LNCaP clone FGC (cell line): ENCODE measurements at regions not wholly inside any gene's neighbourhood (a gene's known extent, or its start where the extent isn't known, plus 50 kb on each side); places are given as distances from the start of the nearest gene placed in this dataset.
"Not testable (repeated sequence)": the region's sequence is repeated elsewhere in the genome, so short reads cannot be mapped to it uniquely, and the experiment has no call there.

Source experiments
- DNase-seq: peaks from one replicate; pipeline ENCODE4 v3.0.0-alpha.2; 2011; ENCODE audit warnings: low read depth
- H3K4me3 ChIP-seq: 2 replicates; pipeline ENCODE4 v1.5.1; 2011; ENCODE audit warnings: mild to moderate bottlenecking, low read depth, low read length, control low read depth
- TF ChIP-seq, protein P1 (sequence below): IDR thresholded peaks from 2 replicates; pipeline ENCODE4 v1.5.1; 2012; ENCODE audit warnings: mild to moderate bottlenecking; ENCODE audit not compliant: control insufficient read depth, insufficient read depth; ENCODE audit errors: extremely low read depth

DNA sequence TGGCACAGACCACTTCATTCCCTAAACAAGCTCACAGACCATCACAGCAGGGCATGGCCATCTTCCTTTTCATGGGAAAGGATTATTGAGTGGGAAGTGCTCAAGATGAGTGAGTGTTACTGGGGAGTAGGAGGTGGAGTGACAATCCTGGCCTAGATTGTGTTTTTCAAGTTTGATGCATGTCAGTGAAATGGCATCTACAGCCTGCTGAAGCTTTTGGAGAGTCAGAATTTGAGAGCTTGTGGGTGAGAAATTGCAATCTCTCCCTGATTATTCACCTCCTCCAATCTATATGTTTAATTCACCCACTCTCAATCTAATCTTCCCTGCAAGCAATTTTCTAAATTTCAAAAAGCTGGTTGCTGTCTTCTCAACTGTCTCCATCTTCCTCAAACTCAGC lies 156.1 kb upstream of the G2E3 start:
- H3K4me3 ChIP-seq: no peak overlapping the region
- no peak for DNase-seq
- TF ChIP-seq, protein P1, sequence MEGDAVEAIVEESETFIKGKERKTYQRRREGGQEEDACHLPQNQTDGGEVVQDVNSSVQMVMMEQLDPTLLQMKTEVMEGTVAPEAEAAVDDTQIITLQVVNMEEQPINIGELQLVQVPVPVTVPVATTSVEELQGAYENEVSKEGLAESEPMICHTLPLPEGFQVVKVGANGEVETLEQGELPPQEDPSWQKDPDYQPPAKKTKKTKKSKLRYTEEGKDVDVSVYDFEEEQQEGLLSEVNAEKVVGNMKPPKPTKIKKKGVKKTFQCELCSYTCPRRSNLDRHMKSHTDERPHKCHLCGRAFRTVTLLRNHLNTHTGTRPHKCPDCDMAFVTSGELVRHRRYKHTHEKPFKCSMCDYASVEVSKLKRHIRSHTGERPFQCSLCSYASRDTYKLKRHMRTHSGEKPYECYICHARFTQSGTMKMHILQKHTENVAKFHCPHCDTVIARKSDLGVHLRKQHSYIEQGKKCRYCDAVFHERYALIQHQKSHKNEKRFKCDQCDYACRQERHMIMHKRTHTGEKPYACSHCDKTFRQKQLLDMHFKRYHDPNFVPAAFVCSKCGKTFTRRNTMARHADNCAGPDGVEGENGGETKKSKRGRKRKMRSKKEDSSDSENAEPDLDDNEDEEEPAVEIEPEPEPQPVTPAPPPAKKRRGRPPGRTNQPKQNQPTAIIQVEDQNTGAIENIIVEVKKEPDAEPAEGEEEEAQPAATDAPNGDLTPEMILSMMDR: no peak

DNA sequence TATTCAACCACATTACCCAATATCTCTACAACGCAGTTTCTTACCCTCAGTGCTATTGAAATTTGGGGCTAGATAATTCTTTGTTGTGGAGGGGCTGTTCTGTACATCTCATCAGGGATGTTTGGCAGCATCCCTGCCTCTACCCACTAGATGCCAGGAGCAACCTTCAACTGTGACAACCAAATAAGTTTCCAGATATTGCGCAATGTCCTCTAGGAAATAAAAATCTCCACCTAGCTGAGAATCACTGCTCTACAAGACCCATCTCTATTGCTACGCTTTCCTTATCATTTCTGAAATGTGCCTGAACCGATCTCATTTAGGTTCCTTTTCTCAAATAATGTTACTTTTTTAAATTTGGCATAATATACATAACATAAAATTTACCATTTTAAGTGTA lies 155.2 kb upstream of the G2E3 start:
- DNase-seq: no peak
- TF ChIP-seq, protein P1: no peak
- no peak overlapping the region for H3K4me3 ChIP-seq

DNA sequence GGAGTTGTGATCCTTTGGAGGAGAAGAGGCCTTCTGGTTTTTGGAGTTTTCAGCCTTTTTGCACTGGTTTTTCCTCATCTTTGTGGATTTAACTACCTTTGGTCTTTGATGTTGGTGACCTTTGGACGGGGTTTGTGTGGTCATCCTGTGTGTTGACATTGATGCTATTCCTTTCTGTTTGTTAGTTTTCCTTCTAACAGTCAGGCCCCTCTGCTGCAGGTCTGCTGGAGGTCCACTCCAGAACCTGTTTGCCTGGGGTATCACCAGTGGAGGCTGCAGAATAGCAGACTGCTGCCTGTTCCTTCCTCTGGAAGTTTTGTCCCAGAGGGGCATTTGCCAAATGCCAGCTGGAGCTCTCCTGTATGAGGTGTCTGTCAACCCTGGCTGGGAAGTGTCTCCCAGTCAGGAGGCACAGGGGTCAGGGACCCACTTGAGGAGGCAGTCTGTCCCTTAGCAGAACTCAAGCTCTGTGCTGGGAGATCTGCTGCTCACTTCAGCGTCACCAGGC lies 149.4 kb upstream of the G2E3 start:
- DNase-seq, H3K4me3 ChIP-seq: not testable (repeated sequence)

DNA sequence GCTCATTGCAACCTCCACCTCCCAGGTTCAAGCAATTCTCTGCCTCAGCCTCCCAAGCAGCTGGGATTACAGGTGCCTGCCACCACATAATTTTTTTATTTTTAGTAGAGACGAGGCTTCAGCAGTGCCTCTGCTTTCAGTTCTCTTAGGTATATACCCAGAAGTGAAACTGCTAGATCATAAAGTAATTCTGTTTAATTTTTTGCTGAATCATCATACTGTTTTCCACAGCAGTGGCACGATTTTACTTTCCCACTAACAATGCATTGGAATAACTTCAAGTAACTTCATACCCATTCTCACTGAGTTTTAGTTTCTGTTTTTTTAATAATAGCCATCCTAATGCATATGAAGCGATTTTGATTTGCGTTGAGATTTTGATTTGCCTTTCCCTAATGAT lies 148.0 kb upstream of the G2E3 start:
- no peak for DNase-seq
- TF ChIP-seq, protein P1: no peak
- H3K4me3 ChIP-seq: no peak overlapping the region

DNA sequence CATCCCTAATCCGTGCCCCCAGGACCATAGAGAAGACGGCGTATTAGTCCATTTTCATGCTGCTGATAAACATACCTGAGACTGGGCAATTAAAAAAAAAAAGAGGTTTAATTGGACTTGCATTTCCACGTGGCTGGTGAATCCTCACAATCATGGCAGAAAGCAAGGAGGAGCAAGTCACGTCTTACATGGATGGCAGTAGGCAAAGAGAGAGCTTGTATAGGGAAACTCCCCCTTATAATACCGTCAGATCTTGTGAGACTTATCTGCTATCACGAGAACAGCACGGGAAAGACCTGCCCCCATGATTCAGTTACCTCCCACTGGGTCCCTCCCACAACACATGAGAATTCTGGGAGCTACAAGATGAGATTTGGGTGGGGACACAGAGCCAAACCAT lies 145.8 kb upstream of the G2E3 start:
- H3K4me3 ChIP-seq, DNase-seq: not testable (repeated sequence)

DNA sequence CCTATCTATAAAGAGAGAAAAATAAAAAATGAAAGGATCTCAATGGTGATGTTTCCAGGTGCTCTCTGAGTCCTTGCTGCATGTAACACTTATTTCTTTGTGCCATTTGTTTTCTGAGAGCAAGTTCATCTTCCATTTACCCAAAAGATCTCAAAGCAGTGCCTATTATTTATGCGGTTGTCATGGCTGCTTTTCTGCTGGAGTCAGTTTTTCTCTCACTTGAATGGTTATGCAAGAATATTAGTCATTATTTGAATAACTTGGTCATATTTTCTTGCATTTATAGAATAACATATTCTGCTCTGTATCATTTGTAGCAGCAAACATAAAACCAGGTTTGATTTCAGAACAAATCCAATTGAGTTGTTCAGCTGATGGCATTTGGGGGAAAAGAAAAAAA lies 141.8 kb upstream of the G2E3 start:
- TF ChIP-seq, protein P1: no peak
- DNase-seq: no peak
- H3K4me3 ChIP-seq: no peak overlapping the region

DNA sequence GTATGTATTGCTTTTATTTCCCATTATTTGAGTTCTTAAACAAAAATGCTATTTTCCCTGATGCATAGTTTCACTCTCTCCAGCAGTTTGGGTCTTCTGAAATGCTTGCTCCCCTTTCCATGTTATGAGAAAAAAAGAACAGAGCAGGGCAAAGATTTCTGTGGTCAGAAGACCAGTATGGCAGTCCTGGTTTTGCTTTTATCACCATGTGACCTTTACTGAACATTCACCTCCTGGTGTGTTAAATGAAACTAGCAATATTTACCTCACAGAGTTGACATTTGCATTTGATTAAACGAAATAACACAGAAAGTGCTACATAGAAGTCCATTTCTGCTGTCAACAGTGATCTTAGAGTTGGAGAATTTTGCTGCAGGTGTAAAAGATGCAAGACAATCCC lies 141.0 kb upstream of the G2E3 start:
- H3K4me3 ChIP-seq: no peak overlapping the region
- no peak for DNase-seq
- TF ChIP-seq, protein P1: no peak

DNA sequence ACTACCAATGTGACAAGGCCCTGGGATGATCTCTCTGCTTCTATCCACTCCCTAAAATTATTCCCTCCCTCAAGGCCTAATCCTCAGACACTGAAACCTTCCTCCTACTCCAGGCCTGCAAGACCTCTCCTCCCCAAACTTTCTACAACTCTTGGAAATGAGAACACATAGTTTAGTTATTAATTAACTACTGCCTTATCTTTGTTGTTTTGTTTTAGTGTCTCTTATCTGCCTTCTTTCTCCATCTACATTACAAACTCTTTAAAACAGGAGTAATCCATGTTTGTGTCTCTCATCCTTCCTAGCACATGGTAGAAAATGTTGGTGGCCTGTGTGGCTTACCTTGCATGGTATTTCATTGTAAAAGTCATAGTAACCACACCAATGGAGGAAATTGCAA lies 139.9 kb upstream of the G2E3 start:
- TF ChIP-seq, protein P1: no peak
- DNase-seq: no peak
- H3K4me3 ChIP-seq: no peak overlapping the region
